Fibroblast of the aortic adventitia (primary cell): ENCODE measurements at regions not wholly inside any gene's neighbourhood (a gene's known extent, or its start where the extent isn't known, plus 50 kb on each side); places are given as distances from the start of the nearest gene placed in this dataset.
"Not testable (repeated sequence)": the region's sequence is repeated elsewhere in the genome, so short reads cannot be mapped to it uniquely, and the experiment has no call there.

Experiments
- DNase-seq: peaks from one replicate; pipeline ENCODE4 v3.0.0-alpha.2; 2010; ENCODE audit warnings: low read depth
- H3K4me3 ChIP-seq: 2 replicates; pipeline ENCODE4 v1.5.1; 2011; ENCODE audit warnings: low read depth, mild to moderate bottlenecking, control low read depth, low read length, moderate library complexity
- CTCF ChIP-seq: IDR thresholded peaks from 2 replicates; pipeline ENCODE4 v1.5.1; 2011; ENCODE audit warnings: mild to moderate bottlenecking, low read length, control low read depth, inconsistent platforms; ENCODE audit not compliant: insufficient read depth

- TF ChIP-seq CTCF, result no peak
- DNase-seq, result no peak
- H3K4me3 ChIP-seq, result no peak overlapping the region
These were observed 63.3 kb upstream of the UXT start for GRCh38 chrX:47722260-47722659.

- DNase-seq, H3K4me3 ChIP-seq: not testable (repeated sequence)
These were observed 56.1 kb upstream of the UXT start for GRCh38 chrX:47715078-47715477.

- DNase-seq, H3K4me3 ChIP-seq: not testable (repeated sequence)
These were observed 53.7 kb upstream of the UXT start for GRCh38 chrX:47712675-47713074.

- no peak overlapping the region for H3K4me3 ChIP-seq
- no peak for DNase-seq
- no peak for TF ChIP-seq CTCF
These were observed 51.3 kb upstream of the UXT start for GRCh38 chrX:47710252-47710651.
